ENCODE measurements at regions not wholly inside any gene's neighbourhood (a gene's known extent, or its start where the extent isn't known, plus 50 kb on each side); places are given as distances from the start of the nearest gene placed in this dataset.
"Not testable (repeated sequence)": the region's sequence is repeated elsewhere in the genome, so short reads cannot be mapped to it uniquely, and the experiment has no call there.

- not testable (repeated sequence) for DNase-seq (ENCODE audit: low read depth, low spot score)
Observed at GRCh38 chr9:124177522-124177921, 80.2 kb upstream of the NEK6 start.

GRCh38 chr9:124179196-124180071, 78.3 kb upstream of the NEK6 start:
- no peak for DNase-seq (ENCODE audit: low read depth, low spot score)

- DNase-seq (ENCODE audit: low read depth, low spot score), result no peak
Observed at GRCh38 chr9:124180557-124180956, 77.2 kb upstream of the NEK6 start.

- no peak for DNase-seq (ENCODE audit: low read depth, low spot score)
Observed at GRCh38 chr9:124182741-124183140, 75.0 kb upstream of the NEK6 start.

- DNase-seq (ENCODE audit: low read depth, low spot score), result no peak
Observed at GRCh38 chr9:124183772-124184171, 74.0 kb upstream of the NEK6 start.

- DNase-seq (ENCODE audit: low read depth, low spot score), result no peak
Observed at GRCh38 chr9:124185413-124185812, 72.3 kb upstream of the NEK6 start.

- no peak for DNase-seq (ENCODE audit: low read depth, low spot score)
Observed at GRCh38 chr9:124187311-124187710, 70.4 kb upstream of the NEK6 start.

- no peak for DNase-seq (ENCODE audit: low read depth, low spot score)
Observed at GRCh38 chr9:124188331-124189110, 69.2 kb upstream of the NEK6 start.

GRCh38 chr9:124190761-124191160, 67.0 kb upstream of the NEK6 start:
- no peak for DNase-seq (ENCODE audit: low read depth, low spot score)

GRCh38 chr9:124191691-124192395, 65.9 kb upstream of the NEK6 start:
- no peak for DNase-seq (ENCODE audit: low read depth, low spot score)

GRCh38 chr9:124196814-124197176, 61.0 kb upstream of the NEK6 start:
- no peak for DNase-seq (ENCODE audit: low read depth, low spot score)

- no peak for DNase-seq (ENCODE audit: low read depth, low spot score)
Observed at GRCh38 chr9:124197177-124198095, 60.3 kb upstream of the NEK6 start.

GRCh38 chr9:124198331-124198730, 59.4 kb upstream of the NEK6 start:
- no peak for DNase-seq (ENCODE audit: low read depth, low spot score)

GRCh38 chr9:124198948-124199347, 58.8 kb upstream of the NEK6 start:
- DNase-seq (ENCODE audit: low read depth, low spot score), result no peak

- no peak for DNase-seq (ENCODE audit: low read depth, low spot score)
Observed at GRCh38 chr9:124199474-124199873, 58.3 kb upstream of the NEK6 start.

GRCh38 chr9:124202447-124202971, 55.2 kb upstream of the NEK6 start:
- DNase-seq (ENCODE audit: low read depth, low spot score), result peak; percentile 61

- no peak for DNase-seq (ENCODE audit: low read depth, low spot score)
Observed at GRCh38 chr9:124205686-124206352, 51.9 kb upstream of the NEK6 start.

GRCh38 chr9:124206391-124206790, 51.4 kb upstream of the NEK6 start:
- DNase-seq (ENCODE audit: low read depth, low spot score), result no peak

All from activated CD4-positive, CD25-positive, alpha-beta regulatory T cell treated with anti-CD3 and anti-CD28 coated beads, Interleukin-2, amount 50 U/mL, for 16 hours (primary cell).